Gastroesophageal sphincter (tissue), 4 donors: ENCODE measurements at regions not wholly inside any gene's neighbourhood (a gene's known extent, or its start where the extent isn't known, plus 50 kb on each side); places are given as distances from the start of the nearest gene placed in this dataset.

Experiments used
- ATAC-seq: fragments of 150-250 bp; one replicate; pipeline ENCODE4 v1.9.1; 2016; ENCODE audit warnings: mild to moderate bottlenecking, moderate library complexity
- H3K27ac ChIP-seq, 4 donors: fragments of 200-600 bp; sonication (generic) in 3 of 4; 1 replicate in 3 of 4; 2 replicates in 1 of 4; pipeline ENCODE4 v1.5.1; 2016 to 2019
- H3K27me3 ChIP-seq: fragments of 200-600 bp; sonication (generic); one replicate; pipeline ENCODE4 v1.5.1; 2019
- H3K36me3 ChIP-seq, 2 donors: fragments of 200-600 bp; sonication (generic); one replicate each; pipeline ENCODE4 v1.5.1; 2019; ENCODE audit warnings: control low read depth in 1 of 2
- H3K4me1 ChIP-seq, 3 donors: fragments of 200-600 bp; sonication (generic); 1 replicate in 2 of 3; 2 replicates in 1 of 3; pipeline ENCODE4 v1.5.1; 2016 to 2019; ENCODE audit warnings: control low read depth in 2 of 3
- H3K4me3 ChIP-seq, 2 donors: fragments of 200-600 bp; sonication (generic); one replicate each; pipeline ENCODE4 v1.5.1; 2019; ENCODE audit warnings: mild to moderate bottlenecking in 1 of 2, moderate library complexity in 1 of 2
- H3K9me3 ChIP-seq, 3 donors: fragments of 200-600 bp; sonication (generic); one replicate each; pipeline ENCODE4 v1.5.1; 2017 to 2019; ENCODE audit warnings: control low read depth in 2 of 3
- CTCF ChIP-seq, 4 experiments: fragments of 200-600 bp in 2 of 4; fragments of 450-650 bp in 2 of 4; sonication (generic) in 1 of 4; IDR thresholded peaks; one replicate each; pipeline ENCODE4 v1.5.1; 2017 to 2019; ENCODE audit warnings: antibody characterized with exemption in 4 of 4, mild to moderate bottlenecking in 2 of 4, moderate library complexity in 2 of 4
- EP300 ChIP-seq: sonication (generic); formaldehyde crosslinking; IDR thresholded peaks from one replicate; pipeline ENCODE4 v1.6.1; 2017; ENCODE audit warnings: antibody characterized with exemption, mild to moderate bottlenecking
- POLR2A ChIP-seq, 2 donors: fragments of 450-650 bp; IDR thresholded peaks; one replicate each; pipeline ENCODE4 v1.6.1; 2017; ENCODE audit warnings: antibody characterized with exemption in 2 of 2, mild to moderate bottlenecking in 2 of 2, moderate library complexity in 1 of 2
- POLR2AphosphoS5 ChIP-seq: sonication (generic); formaldehyde crosslinking; IDR thresholded peaks from one replicate; pipeline ENCODE4 v1.6.1; 2017; ENCODE audit warnings: antibody characterized with exemption
- WGBS, 2 donors: methylation state at CpG; one replicate each; pipeline ENCODE4 v1.1.5; 2018; ENCODE audit warnings: low coverage in 1 of 2; 5-methylcytosine and 5-hydroxymethylcytosine counted together

GRCh38 chr16:54633943-54634362 lies 296.7 kb upstream of the IRX5 start:
- H3K27ac ChIP-seq: no peak overlapping the region
- WGBS, 2 donors: 58 to 68% methylated on average over 2 to 6 of the region's 6 CpGs
- TF ChIP-seq EP300: no peak
- TF ChIP-seq POLR2A (IDR thresholded peaks at IDR 0.05): no peak
- TF ChIP-seq CTCF (IDR thresholded peaks at IDR 0.05): peak in 1 of 4 experiments; percentile 18
- no peak for TF ChIP-seq POLR2AphosphoS5
- no peaks in the 10 kb centered on the region for H3K4me1 ChIP-seq
- H3K36me3 ChIP-seq: no peaks in the 10 kb centered on the region
- peaks cover 59% of the 10 kb centered on the region for H3K27me3 ChIP-seq
- H3K9me3 ChIP-seq: no peaks in the 10 kb centered on the region
- no peak overlapping the region for H3K4me3 ChIP-seq
- ATAC-seq: no peak

- H3K27ac ChIP-seq: no peak overlapping the region
- H3K36me3 ChIP-seq: no peaks in the 10 kb centered on the region
- peaks cover 66% of the 10 kb centered on the region for H3K27me3 ChIP-seq
- no peak overlapping the region for H3K4me3 ChIP-seq
- 36 to 53% methylated on average over 8 to 13 of the region's 13 CpGs for WGBS, 2 donors
- TF ChIP-seq POLR2A (IDR thresholded peaks at IDR 0.05) (no peak), EP300 (no peak), POLR2AphosphoS5 (no peak), CTCF (IDR thresholded peaks at IDR 0.05) (no peak)
- ATAC-seq: no peak
- H3K9me3 ChIP-seq: no peaks in the 10 kb centered on the region
- H3K4me1 ChIP-seq: no peaks in the 10 kb centered on the region
Measured at GRCh38 chr16:54632322-54633220, 298.1 kb upstream of the IRX5 start.

GRCh38 chr16:54631782-54632181 lies 298.9 kb upstream of the IRX5 start:
- Histone ChIP-seq H3K27ac (no peak overlapping the region), H3K9me3 (no peaks in the 10 kb centered on the region), H3K27me3 (peaks cover 68% of the 10 kb centered on the region), H3K36me3 (no peaks in the 10 kb centered on the region), H3K4me1 (no peaks in the 10 kb centered on the region), H3K4me3 (no peak overlapping the region)
- 18 to 25% methylated on average over 4 of the region's 4 CpGs for WGBS, 2 donors
- ATAC-seq: no peak
- TF ChIP-seq CTCF (IDR thresholded peaks at IDR 0.05) (no peak), POLR2AphosphoS5 (no peak), EP300 (no peak), POLR2A (IDR thresholded peaks at IDR 0.05) (no peak)

DNA sequence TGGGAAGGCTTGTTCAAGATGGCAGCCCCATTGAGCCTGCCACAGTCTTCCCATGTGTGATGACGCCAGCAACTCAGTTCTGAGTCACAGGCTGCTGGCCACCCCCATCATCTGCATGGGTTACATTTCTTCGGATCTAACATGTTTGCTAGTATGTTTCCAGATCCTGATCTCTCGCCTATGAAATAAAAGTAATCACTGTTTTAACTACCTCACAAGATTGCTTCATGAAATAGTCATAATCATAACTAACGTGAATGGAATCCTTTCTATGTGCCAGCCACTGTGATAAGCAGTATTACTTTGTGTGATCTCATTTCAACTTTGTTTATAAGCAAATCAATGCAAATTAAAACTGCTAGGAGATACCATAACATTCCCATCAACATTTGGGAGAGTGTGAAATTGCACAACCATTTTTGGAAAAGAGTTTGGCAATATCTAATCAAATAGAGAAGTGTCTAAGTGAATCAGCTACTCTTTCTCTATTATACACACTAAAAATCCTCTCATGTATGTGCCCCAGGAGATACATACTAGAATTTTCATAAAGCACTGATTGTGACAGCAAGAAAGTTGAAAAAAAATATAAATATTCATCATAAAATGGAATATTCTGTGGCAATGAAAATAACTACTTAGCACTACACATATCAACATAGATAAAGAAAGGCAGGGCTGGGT lies 300.2 kb upstream of the IRX5 start:
- H3K9me3 ChIP-seq: no peaks in the 10 kb centered on the region
- H3K4me1 ChIP-seq: no peaks in the 10 kb centered on the region
- 54 to 55% methylated on average over 3 of the region's 4 CpGs for WGBS, 2 donors
- H3K27me3 ChIP-seq: peaks cover 63% of the 10 kb centered on the region
- TF ChIP-seq POLR2A (IDR thresholded peaks at IDR 0.05) (no peak), CTCF (IDR thresholded peaks at IDR 0.05) (no peak), EP300 (no peak), POLR2AphosphoS5 (no peak)
- H3K27ac ChIP-seq: no peak overlapping the region
- H3K4me3 ChIP-seq: no peak overlapping the region
- H3K36me3 ChIP-seq: no peaks in the 10 kb centered on the region
- no peak for ATAC-seq
